AG04450 (cell line): ENCODE measurements at regions not wholly inside any gene's neighbourhood (a gene's known extent, or its start where the extent isn't known, plus 50 kb on each side); places are given as distances from the start of the nearest gene placed in this dataset.

Source experiments
- CTCF ChIA-PET: fragments of 300-600, 350-600 bp; formaldehyde crosslinking; extraction: SDS; loops from one replicate; lab custom pipeline; 2022; ENCODE audit warnings: antibody characterized with exemption, inconsistent platforms; lab: Charles Lee
- POLR2A ChIA-PET: fragments of 350-600 bp; formaldehyde crosslinking; extraction: SDS; loops from one replicate; lab custom pipeline; 2021; ENCODE audit warnings: antibody characterized with exemption, inconsistent platforms; lab: Yijun Ruan, JAX
- DNase-seq: peaks from one replicate; pipeline ENCODE4 v3.0.0-alpha.2; 2011; ENCODE audit warnings: low read depth, low spot score
- H3K27ac ChIP-seq: one replicate; pipeline ENCODE4 v1.5.1; 2012; ENCODE audit warnings: low read depth, low read length, control low read depth
- H3K27me3 ChIP-seq: one replicate; pipeline ENCODE4 v1.6.0; 2012; ENCODE audit warnings: low read length; ENCODE audit not compliant: control insufficient read depth, insufficient read depth
- H3K4me3 ChIP-seq: 2 replicates; pipeline ENCODE4 v1.5.1; 2011; ENCODE audit warnings: mild to moderate bottlenecking, low read depth, low read length, control low read depth
- H3K9me3 ChIP-seq: 2 replicates; pipeline ENCODE4 v1.5.1; 2012; ENCODE audit warnings: low read length; ENCODE audit not compliant: control insufficient read depth, insufficient read depth
- CTCF ChIP-seq: IDR thresholded peaks from 2 replicates; pipeline ENCODE4 v1.5.1; 2011; ENCODE audit warnings: low read depth, low read length, control low read depth, inconsistent platforms

- ChIA-PET CTCF (no interaction called here), POLR2A (no interaction called here)
- no peak for TF ChIP-seq CTCF
- H3K9me3 ChIP-seq: no peaks in the 10 kb centered on the region
- H3K27ac ChIP-seq: no peak overlapping the region
- H3K4me3 ChIP-seq: no peak overlapping the region
- no peak for DNase-seq
- no peaks in the 10 kb centered on the region for H3K27me3 ChIP-seq
Observed at GRCh38 chr7:136198168-136198567, 221.0 kb upstream of the MTPN start.

GRCh38 chr7:136194878-136195277 lies 217.7 kb upstream of the MTPN start:
- H3K4me3 ChIP-seq: no peak overlapping the region
- ChIA-PET POLR2A (no interaction called here), CTCF (no interaction called here)
- H3K9me3 ChIP-seq: no peaks in the 10 kb centered on the region
- H3K27me3 ChIP-seq: no peaks in the 10 kb centered on the region
- no peak overlapping the region for H3K27ac ChIP-seq
- DNase-seq: no peak
- no peak for TF ChIP-seq CTCF

GRCh38 chr7:136193940-136194339 lies 216.8 kb upstream of the MTPN start:
- Histone ChIP-seq H3K4me3 (no peak overlapping the region), H3K27me3 (no peaks in the 10 kb centered on the region), H3K9me3 (no peaks in the 10 kb centered on the region), H3K27ac (no peak overlapping the region)
- CTCF ChIA-PET: no interaction called here
- no peak for DNase-seq
- POLR2A ChIA-PET: no interaction called here
- TF ChIP-seq CTCF: no peak

- POLR2A ChIA-PET: no interaction called here
- DNase-seq: no peak
- Histone ChIP-seq H3K27ac (no peak overlapping the region), H3K27me3 (no peaks in the 10 kb centered on the region), H3K9me3 (no peaks in the 10 kb centered on the region), H3K4me3 (no peak overlapping the region)
- no peak for TF ChIP-seq CTCF
- CTCF ChIA-PET: no interaction called here
Observed at GRCh38 chr7:136189506-136189998, 212.4 kb upstream of the MTPN start.

GRCh38 chr7:136186281-136186680 lies 209.1 kb upstream of the MTPN start:
- Histone ChIP-seq H3K27me3 (no peaks in the 10 kb centered on the region), H3K9me3 (no peaks in the 10 kb centered on the region), H3K27ac (no peak overlapping the region), H3K4me3 (no peak overlapping the region)
- TF ChIP-seq CTCF: no peak
- DNase-seq: no peak
- ChIA-PET CTCF (no interaction called here), POLR2A (no interaction called here)
